Endothelial cell of umbilical vein (primary cell): ENCODE measurements at regions not wholly inside any gene's neighbourhood (a gene's known extent, or its start where the extent isn't known, plus 50 kb on each side); places are given as distances from the start of the nearest gene placed in this dataset.

Experiments
- BruUV-seq: library from RNA; stranded (reverse); fragments of 400-500 nt; replicated peaks from 2 replicates; lab custom pipeline; 2021; lab: Mats Ljungman, UMichigan
- CTCF ChIA-PET: fragments of 300-600, 350-600 bp; sonication (Branson Sonifier 250); formaldehyde crosslinking; loops from one replicate; lab custom pipeline; 2021; ENCODE audit warnings: antibody characterized with exemption, inconsistent platforms; lab: Charles Lee
- POLR2A ChIA-PET: fragments of 300-600, 350-600 bp; sonication (Branson Sonifier 250); formaldehyde crosslinking; loops from one replicate; lab custom pipeline; 2021; ENCODE audit warnings: antibody characterized with exemption, inconsistent platforms; lab: Charles Lee
- DNase-seq: peaks from one replicate; pipeline ENCODE4 v3.0.0-alpha.2; 2011; ENCODE audit warnings: low read depth, low spot score
- FAIRE-seq: peaks from 2 replicates; lab custom pipeline; 2011; peaks lifted over from hg19 to GRCh38; lab: Jason Lieb, UNC
- H2AFZ ChIP-seq: 2 replicates; pipeline ENCODE4 v1.6.0; 2012; ENCODE audit warnings: low read depth, low read length, control low read depth, inconsistent platforms
- H3K27ac ChIP-seq: 2 replicates; pipeline ENCODE4 v1.5.1; 2011; ENCODE audit warnings: low read depth, mild to moderate bottlenecking, control low read depth, low read length, moderate library complexity; ENCODE audit not compliant: insufficient read depth
- H3K27me3 ChIP-seq, 2 experiments: 2 replicates each; pipeline versions ENCODE4 v1.6.0 to v1.6.1; 2011; ENCODE audit warnings: low read length in 2 of 2, mixed read lengths in 1 of 2; ENCODE audit not compliant: control insufficient read depth in 2 of 2, insufficient read depth in 2 of 2
- H3K36me3 ChIP-seq, 2 experiments: 2 replicates in 1 of 2; 3 replicates in 1 of 2; pipeline ENCODE4 v1.5.1; 2011; ENCODE audit warnings: low read length in 2 of 2, mild to moderate bottlenecking in 1 of 2, moderate library complexity in 1 of 2; ENCODE audit not compliant: control insufficient read depth in 2 of 2, insufficient read depth in 2 of 2; ENCODE audit errors: extremely low read depth in 1 of 2
- H3K4me1 ChIP-seq: 3 replicates; pipeline ENCODE4 v1.5.1; 2011; ENCODE audit warnings: mild to moderate bottlenecking, low read length; ENCODE audit not compliant: control insufficient read depth, insufficient read depth; ENCODE audit errors: extremely low read depth
- H3K4me2 ChIP-seq: 2 replicates; pipeline ENCODE4 v1.6.1; 2011; ENCODE audit warnings: low read length, control low read depth, mixed read lengths; ENCODE audit not compliant: insufficient read depth
- H3K4me3 ChIP-seq, 3 experiments: fragments of 200-600 bp in 1 of 3; sonication (generic), shearing (Covaris generic) in 1 of 3; replicated peaks in 1 of 3; 2 replicates each; pipeline ENCODE4 v1.5.1; 2011 to 2016; ENCODE audit warnings: control low read depth in 3 of 3, low read length in 3 of 3, mild to moderate bottlenecking in 2 of 3, inconsistent platforms in 1 of 3, low read depth in 1 of 3, moderate library complexity in 1 of 3; ENCODE audit not compliant: insufficient read depth in 1 of 3
- H3K79me2 ChIP-seq: 2 replicates; pipeline ENCODE4 v1.6.0; 2012; ENCODE audit warnings: low read length, inconsistent platforms; ENCODE audit not compliant: control insufficient read depth, insufficient read depth
- H3K9ac ChIP-seq: replicated peaks from 2 replicates; pipeline ENCODE3; 2011; ENCODE audit warnings: low read length, control low read depth; ENCODE audit not compliant: insufficient read depth; ENCODE audit errors: extremely low read depth
- H3K9me1 ChIP-seq: replicated peaks from 3 replicates; pipeline ENCODE4 v1.6.0; 2011; ENCODE audit warnings: mild to moderate bottlenecking, low read length; ENCODE audit not compliant: control insufficient read depth, insufficient read depth; ENCODE audit errors: extremely low read depth
- H3K9me3 ChIP-seq: replicated peaks from 2 replicates; pipeline ENCODE4 v1.5.1; 2012; ENCODE audit warnings: low read length, inconsistent platforms; ENCODE audit not compliant: control insufficient read depth, insufficient read depth
- H4K20me1 ChIP-seq: replicated peaks from 2 replicates; pipeline ENCODE3; 2011; ENCODE audit warnings: mild to moderate bottlenecking, low read length; ENCODE audit not compliant: control insufficient read depth, insufficient read depth; ENCODE audit errors: extremely low read depth
- GATA2 ChIP-seq: IDR thresholded peaks from 2 replicates; pipeline ENCODE4 v1.7.0; 2011; ENCODE audit warnings: low read depth, mild to moderate bottlenecking, moderate library complexity, mixed read lengths, low read length; ENCODE audit not compliant: insufficient read length, insufficient read depth
- JUN ChIP-seq: IDR thresholded peaks from 2 replicates; pipeline ENCODE4 v1.6.1; 2011; ENCODE audit warnings: borderline replicate concordance, low read depth; ENCODE audit not compliant: insufficient read length, insufficient read depth
- POLR2AphosphoS5 ChIP-seq: IDR thresholded peaks from 2 replicates; pipeline ENCODE4 v1.6.1; 2012; ENCODE audit warnings: low read depth, mild to moderate bottlenecking, control low read depth, low read length, moderate library complexity; ENCODE audit not compliant: insufficient read depth
- dilution Hi-C: fragments of 300-500 bp; cut with MboI; formaldehyde crosslinking; loops from one replicate; pipeline ENCODE4 v1.15.0; 2019; ENCODE audit warnings: low sequenced_read_pairs; ENCODE audit not compliant: extremely low pct_ligation_motif_present
- intact Hi-C: fragments of 100-400 bp; cut with micrococcal nuclease; formaldehyde crosslinking; loops from one replicate; pipeline ENCODE4 v1.10.0; 2022
- TF ChIP-seq, protein P1 (sequence below): IDR thresholded peaks from 2 replicates; pipeline ENCODE4 v1.6.1; 2011; ENCODE audit not compliant: insufficient read depth, insufficient read length

DNA sequence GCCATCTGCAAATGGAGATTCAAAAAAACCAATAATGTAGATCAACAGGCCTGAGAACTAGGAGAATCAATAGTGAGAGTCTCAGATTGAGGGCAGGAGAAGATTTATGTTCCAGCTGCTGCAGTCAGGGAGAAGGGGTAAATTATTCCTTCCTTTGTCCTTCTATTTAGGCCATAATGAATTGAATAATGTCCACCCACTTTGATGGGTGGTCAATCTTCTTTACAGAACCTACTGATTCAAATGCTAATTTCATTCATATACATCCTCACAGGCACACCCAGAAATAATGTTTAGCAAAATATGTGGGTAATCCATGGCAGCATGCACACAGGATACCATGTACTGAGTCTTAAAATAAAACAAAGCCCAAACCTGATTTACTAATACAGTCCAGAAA is 695.3 kb upstream of the REG3G start:
- H3K9ac ChIP-seq, result no peak overlapping the region
- POLR2A ChIA-PET, result no interaction called here
- dilution Hi-C loops, result no loop called here
- BruUV-seq, result no TSS peak
- no peaks in the 10 kb centered on the region for H3K9me3 ChIP-seq
- no peak overlapping the region for H3K27ac ChIP-seq
- no peaks in the 10 kb centered on the region for H3K9me1 ChIP-seq
- H3K79me2 ChIP-seq, result no peaks in the 10 kb centered on the region
- H3K36me3 ChIP-seq, result no peaks in the 10 kb centered on the region
- H3K4me2 ChIP-seq, result no peak overlapping the region
- H3K27me3 ChIP-seq, result no peaks in the 10 kb centered on the region
- FAIRE-seq, result no peak
- no peaks in the 10 kb centered on the region for H4K20me1 ChIP-seq
- CTCF ChIA-PET, result no interaction called here
- DNase-seq, result no peak
- intact Hi-C loops, result no loop called here
- no peaks in the 10 kb centered on the region for H3K4me1 ChIP-seq
- TF ChIP-seq GATA2, result no peak
- TF ChIP-seq, protein P1, sequence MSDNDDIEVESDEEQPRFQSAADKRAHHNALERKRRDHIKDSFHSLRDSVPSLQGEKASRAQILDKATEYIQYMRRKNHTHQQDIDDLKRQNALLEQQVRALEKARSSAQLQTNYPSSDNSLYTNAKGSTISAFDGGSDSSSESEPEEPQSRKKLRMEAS, result no peak
- H2AFZ ChIP-seq, result no peak overlapping the region
- no peak overlapping the region for H3K4me3 ChIP-seq

DNA sequence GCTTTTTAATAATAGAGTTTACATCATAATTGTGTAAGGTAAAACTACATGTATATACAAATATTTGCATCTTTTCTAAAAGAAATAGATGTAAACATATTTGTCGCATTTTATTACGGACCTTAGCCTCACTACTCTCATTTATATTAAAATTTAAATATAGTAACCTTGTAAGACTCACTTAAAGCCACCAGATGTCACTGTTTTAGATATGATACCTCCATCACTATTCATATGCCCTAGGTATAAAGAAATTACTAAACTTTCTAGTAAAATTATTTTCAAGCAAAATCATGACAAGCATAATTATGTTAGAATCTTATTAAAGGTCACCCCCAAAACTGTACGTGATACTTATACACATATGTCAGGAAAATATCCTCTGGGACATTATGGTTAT is 674.3 kb upstream of the REG3G start:
- Histone ChIP-seq H2AFZ (no peak overlapping the region), H3K79me2 (no peaks in the 10 kb centered on the region), H4K20me1 (no peaks in the 10 kb centered on the region), H3K9ac (no peak overlapping the region), H3K9me1 (no peaks in the 10 kb centered on the region), H3K4me3 (no peak overlapping the region), H3K4me1 (no peaks in the 10 kb centered on the region), H3K4me2 (no peak overlapping the region), H3K27me3 (no peaks in the 10 kb centered on the region), H3K36me3 (no peaks in the 10 kb centered on the region), H3K27ac (no peak overlapping the region), H3K9me3 (no peaks in the 10 kb centered on the region)
- dilution Hi-C loops (no loop called here), intact Hi-C loops (loop anchor here (1.0 kb wide), 1 partner anchor 628 kb away; no protein-coding TSS in a partner anchor)
- DNase-seq, result peak; percentile 2
- no TSS peak for BruUV-seq
- POLR2A ChIA-PET, result interaction anchor here (0.6 kb wide), 1 partner anchor 648 kb away, joined by 4 read pairs; no protein-coding TSS in a partner anchor
- TF ChIP-seq POLR2AphosphoS5 (no peak), JUN (no peak)
- CTCF ChIA-PET, result interaction anchor here (0.7 to 2.2 kb wide), 12 partner anchors 8 to 630 kb away, joined by 3 to 11 read pairs (median 4); no protein-coding TSS in a partner anchor
- FAIRE-seq, result no peak
